Endodermal cell (in vitro differentiated cells): ENCODE measurements at regions not wholly inside any gene's neighbourhood (a gene's known extent, or its start where the extent isn't known, plus 50 kb on each side); places are given as distances from the start of the nearest gene placed in this dataset.

Experiments used
- DNase-seq: peaks from one replicate; pipeline ENCODE4 v3.0.0-alpha.2; 2017
- H3K27ac ChIP-seq: 2 replicates; pipeline ENCODE4 v1.5.1; 2013; ENCODE audit warnings: mild to moderate bottlenecking, low read depth, low read length, moderate library complexity
- H3K27me3 ChIP-seq: 2 replicates; pipeline ENCODE4 v1.6.1; 2013; ENCODE audit warnings: mild to moderate bottlenecking, low read length, moderate library complexity; ENCODE audit not compliant: insufficient read depth, control insufficient read depth, poor library complexity, severe bottlenecking
- H3K36me3 ChIP-seq: 2 replicates; pipeline ENCODE4 v1.7.0; 2013; ENCODE audit warnings: mild to moderate bottlenecking, low read length, moderate library complexity; ENCODE audit not compliant: control insufficient read depth, insufficient read depth
- H3K4me1 ChIP-seq: one replicate; pipeline ENCODE4 v1.7.0; 2013; ENCODE audit warnings: low read length; ENCODE audit not compliant: control insufficient read depth, insufficient read depth
- H3K4me3 ChIP-seq: 2 replicates; pipeline ENCODE4 v1.5.1; 2013; ENCODE audit warnings: mild to moderate bottlenecking, low read length, moderate library complexity
- H3K9ac ChIP-seq: 2 replicates; pipeline ENCODE4 v1.6.1; 2013; ENCODE audit warnings: mild to moderate bottlenecking, low read length, moderate library complexity; ENCODE audit not compliant: poor library complexity, severe bottlenecking; ENCODE audit errors: extremely low read depth
- H3K9me3 ChIP-seq: 2 replicates; pipeline ENCODE4 v1.6.1; 2013; ENCODE audit warnings: mild to moderate bottlenecking, low read length, moderate library complexity; ENCODE audit not compliant: control insufficient read depth
- H3K27ac Mint-ChIP-seq: 2 replicates; pipeline ENCODE4 v1.8.0; 2020; ENCODE audit warnings: mixed read lengths
- H3K27me3 Mint-ChIP-seq: 2 replicates; pipeline ENCODE4 v1.8.0; 2021; ENCODE audit warnings: mild to moderate bottlenecking, mixed read lengths; ENCODE audit not compliant: insufficient read depth
- H3K36me3 Mint-ChIP-seq: 2 replicates; pipeline ENCODE4 v1.8.0; 2020; ENCODE audit warnings: low read depth, mixed read lengths
- H3K4me1 Mint-ChIP-seq: 2 replicates; pipeline ENCODE4 v1.8.0; 2020; ENCODE audit warnings: mixed read lengths
- H3K4me3 Mint-ChIP-seq: 2 replicates; pipeline ENCODE4 v1.8.0; 2020; ENCODE audit warnings: mild to moderate bottlenecking, moderate library complexity, mixed read lengths
- H3K9me3 Mint-ChIP-seq: 2 replicates; pipeline ENCODE4 v1.8.0; 2020; ENCODE audit warnings: mild to moderate bottlenecking, mixed read lengths
- CTCF ChIP-seq: fragments of 200-600 bp; sonication (generic); conservative IDR thresholded peaks from 2 replicates; pipeline ENCODE4 v1.5.0; 2021; ENCODE audit warnings: antibody characterized with exemption, mild to moderate bottlenecking
- WGBS, 2 experiments: methylation state at CpG; one replicate each; pipeline versions ENCODE4 v1.1.5 to v1.1.7; 2013; ENCODE audit warnings: missing lambda C conversion rate in 2 of 2, mixed read lengths in 1 of 2; ENCODE audit not compliant: insufficient coverage in 1 of 2, insufficient read length in 1 of 2; 5-methylcytosine and 5-hydroxymethylcytosine counted together

GRCh38 chr12:21073822-21074460 is 57.1 kb upstream of the SLCO1B1 start:
- no peaks in the 10 kb centered on the region for H3K27me3 Mint-ChIP-seq
- Histone ChIP-seq H3K4me3 (no peak overlapping the region), H3K27me3 (no peaks in the 10 kb centered on the region), H3K9ac (no peak overlapping the region), H3K27ac (no peak overlapping the region), H3K4me1 (no peaks in the 10 kb centered on the region), H3K9me3 (no peaks in the 10 kb centered on the region), H3K36me3 (no peaks in the 10 kb centered on the region)
- H3K4me1 Mint-ChIP-seq: no peaks in the 10 kb centered on the region
- H3K27ac Mint-ChIP-seq: peak overlapping the region; percentile 52
- no peak for TF ChIP-seq CTCF
- H3K36me3 Mint-ChIP-seq: no peaks in the 10 kb centered on the region
- H3K9me3 Mint-ChIP-seq: no peaks in the 10 kb centered on the region
- DNase-seq: peak; percentile 82
- 85 to 86% methylated on average over 6 to 9 of the region's 9 CpGs for whole genome bisulfite sequencing, 2 experiments
- H3K4me3 Mint-ChIP-seq: no peak overlapping the region
